Adrenal gland (tissue), 9 donors: ENCODE measurements at regions not wholly inside any gene's neighbourhood (a gene's known extent, or its start where the extent isn't known, plus 50 kb on each side); places are given as distances from the start of the nearest gene placed in this dataset.

Source experiments
- DNase-seq, 7 donors: peaks; one replicate each; pipeline ENCODE4 v3.0.0-alpha.2; 2019 to 2020
- H3K27ac ChIP-seq, 5 donors: fragments of 200-600 bp; sonication (generic) in 4 of 5; 1 replicate in 3 of 5; 2 replicates in 2 of 5; pipeline versions ENCODE4 v1.5.1 to v1.8.0; 2016 to 2020; ENCODE audit warnings: mild to moderate bottlenecking in 1 of 5
- H3K27me3 ChIP-seq: fragments of 200-600 bp; 2 replicates; pipeline ENCODE4 v1.8.0; 2021
- H3K36me3 ChIP-seq, 2 donors: fragments of 200-600 bp; replicated peaks in 1 of 2; 1 replicate in 1 of 2; 2 replicates in 1 of 2; pipeline versions ENCODE4 v1.5.1 to v1.8.0; 2018 to 2022
- H3K4me1 ChIP-seq, 2 donors: fragments of 200-600 bp; replicated peaks in 1 of 2; 1 replicate in 1 of 2; 2 replicates in 1 of 2; pipeline versions ENCODE4 v1.5.1 to v1.8.0; 2018 to 2021
- H3K4me3 ChIP-seq, 4 donors: fragments of 200-600 bp; sonication (generic) in 3 of 4; one replicate each; pipeline ENCODE4 v1.5.1; 2016 to 2018
- H3K9me3 ChIP-seq, 3 donors: fragments of 200-600 bp; sonication (generic) in 1 of 3; replicated peaks in 1 of 3; 1 replicate in 2 of 3; 2 replicates in 1 of 3; pipeline versions ENCODE4 v1.5.1 to v1.8.0; 2016 to 2021
- CTCF ChIP-seq, 6 experiments: fragments of 450-650 bp in 4 of 6; fragments of 200-600 bp in 2 of 6; sonication (generic) in 1 of 6; IDR thresholded peaks; 1 replicate in 5 of 6; 2 replicates in 1 of 6; pipeline versions ENCODE4 v1.5.1 to v1.8.0; 2016 to 2021; ENCODE audit warnings: antibody characterized with exemption in 6 of 6, mild to moderate bottlenecking in 2 of 6, moderate library complexity in 1 of 6
- POLR2A ChIP-seq, 2 donors: fragments of 450-650 bp; IDR thresholded peaks; one replicate each; pipeline ENCODE4 v1.6.1; 2017; ENCODE audit warnings: antibody characterized with exemption in 2 of 2, mild to moderate bottlenecking in 2 of 2, moderate library complexity in 1 of 2
- WGBS, 4 donors: extraction: QIAGEN DNeasy Blood & Tissue Kit in 2 of 4; methylation state at CpG; one replicate each; pipeline versions ENCODE4 v1.1.5 to v1.1.7; 2013 to 2017; 5-methylcytosine and 5-hydroxymethylcytosine counted together
- intact Hi-C, 2 donors: fragments of 100-400 bp; cut with DNase I; formaldehyde crosslinking; loops; one replicate each; pipeline versions ENCODE4 v1.14.1 to v1.15.0; 2022 to 2023
- donor health status: healthy with polysubstance abuse.
- donor health status: Bipolar disorder and iron deficiency.
- donor health status: DM: yes; HTN: yes; CAD: no.
- donor health status: DM: no; HTN: no; CAD: no.
- donor health status: DM: no; HTN: no; CAD: no.

DNA sequence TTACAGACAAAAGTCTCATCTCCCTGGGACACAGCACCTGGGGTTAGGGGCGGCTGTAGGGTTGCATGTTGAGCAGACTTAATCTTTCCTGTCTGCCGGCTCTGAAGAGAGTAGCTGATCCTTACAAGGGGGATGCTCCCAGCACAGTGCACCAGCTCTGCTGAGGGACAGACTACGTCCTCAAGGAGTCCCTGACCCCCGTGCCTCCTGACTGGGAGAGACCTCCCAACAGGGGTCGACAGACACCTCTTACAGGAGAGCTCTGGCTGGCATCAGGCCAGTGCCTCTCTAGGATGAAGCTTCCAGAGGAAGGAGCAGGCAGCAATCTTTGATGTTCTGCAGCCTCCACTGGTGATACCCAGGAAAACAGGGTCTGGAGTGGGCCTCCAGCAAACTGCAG is 506.0 kb upstream of the FMR1 start:
- intact Hi-C loops, result no loop called here
- Histone ChIP-seq H3K27me3 (no peaks in the 10 kb centered on the region), H3K4me3 (no peak overlapping the region), H3K9me3 (peaks cover 0 to 5% (median 0%) of the 10 kb centered on the region in 3 donors), H3K27ac (no peak overlapping the region), H3K36me3 (no peaks in the 10 kb centered on the region), H3K4me1 (no peaks in the 10 kb centered on the region)
- TF ChIP-seq CTCF (IDR thresholded peaks at IDR 0.05), result no peak
- TF ChIP-seq POLR2A (IDR thresholded peaks at IDR 0.05), result no peak
- WGBS, 4 donors, result 59 to 95% (median 69%) methylated on average over 2 to 5 of the region's 5 CpGs
- DNase-seq, result no peak

- Histone ChIP-seq H3K27ac (no peak overlapping the region), H3K9me3 (peaks cover 0 to 2% (median 0%) of the 10 kb centered on the region in 3 donors), H3K4me1 (no peaks in the 10 kb centered on the region), H3K4me3 (no peak overlapping the region), H3K36me3 (no peaks in the 10 kb centered on the region), H3K27me3 (no peaks in the 10 kb centered on the region)
- DNase-seq, result no peak
- 45 to 61% (median 47%) methylated on average over 1 of the region's 1 CpG for WGBS, 4 donors
- TF ChIP-seq CTCF (IDR thresholded peaks at IDR 0.05), result no peak
- TF ChIP-seq POLR2A (IDR thresholded peaks at IDR 0.05), result no peak
- intact Hi-C loops, result no loop called here
These were observed 508.7 kb upstream of the FMR1 start for GRCh38 chrX:147403040-147403439.

DNA sequence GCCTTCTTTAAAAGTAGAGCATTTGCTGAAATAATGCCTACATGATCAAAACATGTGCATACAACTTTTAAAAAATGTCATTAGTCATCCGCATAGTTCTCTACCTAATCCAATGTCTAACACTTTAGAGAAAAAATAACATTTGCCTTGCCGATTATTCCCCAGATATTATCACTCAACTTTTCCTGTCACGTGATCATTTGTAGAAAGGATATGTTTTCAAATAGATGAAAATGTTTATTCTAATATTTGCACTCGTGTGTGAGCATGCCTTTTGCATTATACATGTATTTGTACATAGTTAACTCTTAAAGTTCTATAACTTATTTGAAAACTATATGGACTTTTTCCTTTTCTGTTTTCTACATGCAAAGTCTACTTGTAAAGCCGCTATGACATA is 533.0 kb upstream of the FMR1 start:
- 56 to 62% (median 60%) methylated on average over 5 of the region's 5 CpGs for WGBS, 4 donors
- intact Hi-C loops, result no loop called here

GRCh38 chrX:147377728-147378127 is 534.0 kb upstream of the FMR1 start:
- intact Hi-C loops, result no loop called here
- no peak for DNase-seq
- Histone ChIP-seq H3K36me3 (no peaks in the 10 kb centered on the region), H3K4me1 (peaks cover 4 to 11% of the 10 kb centered on the region in 2 donors), H3K4me3 (no peak overlapping the region), H3K9me3 (no peaks in the 10 kb centered on the region), H3K27ac (no peak overlapping the region), H3K27me3 (no peaks in the 10 kb centered on the region)
- TF ChIP-seq POLR2A (IDR thresholded peaks at IDR 0.05) (no peak), CTCF (IDR thresholded peaks at IDR 0.05) (no peak)
- 21 to 50% (median 40%) methylated on average over 1 of the region's 1 CpG for WGBS, 4 donors

More for the DNA sequence above, 533.0 kb upstream of the FMR1 start:
- no peak overlapping the region for H3K4me3 ChIP-seq
- H3K27ac ChIP-seq, result no peak overlapping the region
- no peaks in the 10 kb centered on the region for H3K36me3 ChIP-seq
- no peaks in the 10 kb centered on the region for H3K9me3 ChIP-seq
- no peak for DNase-seq
- no peaks in the 10 kb centered on the region for H3K27me3 ChIP-seq
- H3K4me1 ChIP-seq, result peaks cover 4 to 11% of the 10 kb centered on the region in 2 donors
- TF ChIP-seq CTCF (IDR thresholded peaks at IDR 0.05) (no peak), POLR2A (IDR thresholded peaks at IDR 0.05) (no peak)
